ENCODE measurements at regions not wholly inside any gene's neighbourhood (a gene's known extent, or its start where the extent isn't known, plus 50 kb on each side); places are given as distances from the start of the nearest gene placed in this dataset.

GRCh38 chr4:12827966-12828365 lies 656.2 kb downstream of the RAB28 start:
- no peak for DNase-seq

DNA sequence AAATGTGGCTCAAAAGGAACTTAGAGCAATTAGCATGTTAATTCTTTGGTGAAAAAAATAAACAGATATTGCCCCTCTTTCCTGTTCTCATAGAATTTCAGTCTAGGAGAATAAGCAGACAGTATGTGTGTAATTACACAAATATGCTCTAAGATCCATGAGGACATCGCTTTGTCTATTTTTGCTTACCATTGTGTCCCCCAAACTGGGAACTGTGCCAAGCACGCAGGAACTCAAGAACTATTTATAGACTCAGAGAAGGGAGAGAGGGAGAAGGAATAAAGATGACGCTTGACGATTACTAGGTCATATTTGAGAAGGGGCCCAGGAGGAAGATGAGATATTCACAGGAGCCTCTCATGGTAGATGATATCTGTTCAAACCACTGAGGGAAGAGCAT lies 692.6 kb downstream of the RAB28 start:
- no peak for DNase-seq

DNA sequence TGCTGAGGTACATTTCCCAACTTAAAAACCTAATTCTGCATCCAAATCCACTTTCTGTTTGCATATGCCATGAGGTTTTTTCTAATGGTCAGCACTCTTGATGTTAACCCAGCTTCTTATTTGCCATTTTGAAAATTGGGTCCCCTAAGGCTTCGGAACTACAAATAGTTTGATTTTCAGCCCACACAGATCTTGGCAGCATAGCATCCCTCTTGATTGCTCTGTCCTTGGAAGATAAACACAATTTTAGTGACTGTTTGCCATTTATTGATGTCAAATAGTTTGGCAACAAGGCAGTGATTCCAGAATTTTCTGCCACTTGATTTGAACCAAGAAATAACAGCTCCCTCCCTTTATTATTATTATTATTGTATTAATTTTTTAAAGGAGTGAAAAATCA lies 696.9 kb downstream of the RAB28 start:
- DNase-seq = no peak

GRCh38 chr4:12778706-12779105 lies 705.4 kb downstream of the RAB28 start:
- no peak for DNase-seq

- no peak for DNase-seq
Observed at GRCh38 chr4:12778191-12778590, 705.9 kb downstream of the RAB28 start.

DNA sequence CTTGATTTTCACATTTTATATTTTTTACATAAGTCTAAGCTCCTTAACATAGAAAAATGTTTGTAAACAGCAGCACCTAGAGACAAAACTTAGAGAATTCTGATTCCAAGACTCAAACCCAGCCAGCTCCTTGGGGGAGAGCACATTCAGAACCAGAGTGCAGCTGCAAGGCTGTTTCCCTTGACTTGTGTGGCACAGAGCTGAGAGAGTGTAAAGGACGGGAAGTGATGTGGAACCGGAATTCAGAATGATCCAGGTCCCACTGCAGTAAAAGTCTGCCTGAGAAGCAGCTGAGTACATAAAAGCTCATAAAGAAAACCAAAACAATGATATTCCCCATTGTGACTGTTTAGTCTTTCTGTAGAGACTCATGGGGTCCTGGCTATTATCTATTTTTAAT lies 713.8 kb downstream of the RAB28 start:
- DNase-seq = no peak

DNA sequence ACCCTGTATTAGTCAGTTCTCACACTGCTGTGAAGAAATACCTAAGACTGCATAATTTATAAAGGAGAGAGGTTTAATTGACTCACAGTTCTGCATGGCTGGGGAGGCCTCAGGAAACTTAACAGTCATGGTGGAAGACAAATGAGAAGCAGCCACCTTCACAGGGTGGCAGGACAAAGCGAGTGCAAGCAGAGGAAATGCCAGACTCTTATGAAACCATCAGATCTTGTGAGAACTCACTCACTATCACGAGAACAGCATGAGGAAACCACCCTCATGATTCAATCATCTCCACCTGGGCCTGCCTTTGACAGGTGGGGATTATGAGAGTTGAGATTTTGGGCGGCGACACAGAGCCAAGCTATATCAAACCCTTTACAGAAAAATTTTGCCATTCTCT lies 722.4 kb downstream of the RAB28 start:
- no peak for DNase-seq

DNA sequence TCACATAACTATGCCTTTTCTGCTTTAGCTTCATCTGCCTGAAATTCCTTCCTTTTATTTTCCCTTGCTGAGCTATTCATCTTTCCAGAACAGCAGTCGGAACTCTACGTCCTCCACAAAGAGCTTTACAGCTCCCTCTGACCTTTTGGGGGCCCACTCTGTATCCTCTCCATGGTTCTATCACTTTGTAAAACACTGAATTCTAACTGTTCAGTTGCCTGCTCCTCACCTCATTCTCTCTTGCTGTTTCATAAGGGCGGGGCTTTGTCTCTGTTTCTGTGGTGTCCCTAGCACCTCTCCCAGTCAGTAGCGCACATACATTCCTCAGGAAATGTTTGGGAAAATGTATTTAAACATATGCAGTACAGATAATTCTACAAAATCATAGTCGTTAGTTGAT lies 737.0 kb downstream of the RAB28 start:
- no peak for DNase-seq

DNA sequence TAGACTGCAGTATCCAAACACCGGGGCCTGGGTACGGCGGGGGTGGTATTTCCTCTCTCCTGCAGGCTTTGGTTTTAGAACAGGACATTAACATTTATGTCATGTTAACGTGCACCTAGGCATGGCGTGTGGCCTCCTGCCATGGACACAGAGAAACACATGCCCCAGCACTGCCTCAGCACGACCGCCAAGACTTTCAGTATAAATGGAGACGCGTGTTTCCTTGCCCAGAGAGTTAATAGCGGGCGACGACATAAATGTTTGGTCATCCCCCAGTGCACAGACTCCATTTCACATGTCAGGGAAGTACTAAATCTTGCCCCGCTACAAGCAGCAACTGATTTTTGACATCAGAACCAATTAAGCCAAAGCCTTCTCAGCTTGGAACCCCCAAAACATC lies 737.9 kb downstream of the RAB28 start:
- DNase-seq = no peak

GRCh38 chr4:12734586-12734985 lies 749.6 kb downstream of the RAB28 start:
- DNase-seq = no peak

- DNase-seq = no peak
Observed at GRCh38 chr4:12729384-12729783, 754.8 kb downstream of the RAB28 start.

DNA sequence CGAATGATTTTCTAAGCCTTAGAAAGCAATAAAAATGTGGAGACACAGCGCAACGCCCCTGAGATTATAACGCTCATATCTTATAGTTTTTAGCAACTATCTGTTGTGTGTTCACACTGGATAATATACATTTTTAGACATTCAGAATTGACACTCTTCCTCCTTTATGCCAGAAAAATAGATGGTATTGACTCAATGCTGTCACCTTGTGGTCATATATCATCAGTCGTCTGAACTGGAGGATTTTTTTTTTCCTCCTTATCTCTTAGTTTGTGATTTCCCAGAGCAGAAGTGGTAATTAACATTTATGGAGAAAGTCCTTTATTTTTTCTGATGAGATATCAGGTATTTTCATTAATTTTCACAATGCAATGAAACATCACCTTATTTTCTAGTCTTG lies 759.6 kb downstream of the RAB28 start:
- peak; percentile 12 for DNase-seq

GRCh38 chr4:12723849-12724447 lies 760.2 kb downstream of the RAB28 start:
- DNase-seq = no peak

GRCh38 chr4:12716896-12717295 lies 767.2 kb downstream of the RAB28 start:
- DNase-seq = no peak

- no peak for DNase-seq
Observed at GRCh38 chr4:12712648-12713339, 771.3 kb downstream of the RAB28 start.

DNA sequence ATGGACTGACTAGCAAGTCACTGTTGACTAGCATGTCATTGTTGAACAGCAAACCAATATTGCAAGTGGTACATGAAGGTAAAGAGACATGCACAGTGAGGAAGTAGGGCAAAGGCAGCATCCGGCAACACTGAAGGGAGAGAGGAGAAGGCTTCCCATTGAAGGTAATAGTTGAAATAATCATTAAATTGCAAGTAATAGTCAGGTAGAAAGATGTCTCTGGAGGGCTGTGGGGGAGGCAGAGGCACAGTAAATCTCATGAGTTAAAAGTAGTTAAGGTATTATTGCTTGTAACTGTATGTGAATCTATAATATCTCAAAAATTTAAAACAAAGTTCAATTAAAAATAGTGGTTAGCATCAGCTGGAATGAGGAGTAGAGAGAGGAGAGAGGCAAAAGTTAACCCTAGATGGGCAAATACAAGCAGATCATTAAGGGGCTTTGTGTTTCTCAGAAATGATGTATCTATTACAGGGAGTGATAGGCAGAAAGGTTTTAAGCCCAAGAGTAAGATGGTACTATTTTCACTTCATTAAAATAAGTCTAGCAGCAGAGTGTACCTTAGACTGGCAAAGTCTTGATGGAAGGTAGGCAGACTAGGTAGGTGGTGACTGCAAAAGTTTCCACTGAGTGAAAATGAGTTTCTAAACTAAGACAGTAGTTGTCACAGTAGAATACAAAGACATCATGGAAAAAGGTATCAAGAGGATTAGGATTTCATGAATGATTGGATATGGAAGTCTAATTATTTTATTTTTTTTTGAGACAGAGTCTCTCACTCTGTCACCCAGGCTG lies 776.6 kb downstream of the RAB28 start:
- DNase-seq = no peak

GRCh38 chr4:12703036-12703435 lies 781.1 kb downstream of the RAB28 start:
- DNase-seq = no peak

DNA sequence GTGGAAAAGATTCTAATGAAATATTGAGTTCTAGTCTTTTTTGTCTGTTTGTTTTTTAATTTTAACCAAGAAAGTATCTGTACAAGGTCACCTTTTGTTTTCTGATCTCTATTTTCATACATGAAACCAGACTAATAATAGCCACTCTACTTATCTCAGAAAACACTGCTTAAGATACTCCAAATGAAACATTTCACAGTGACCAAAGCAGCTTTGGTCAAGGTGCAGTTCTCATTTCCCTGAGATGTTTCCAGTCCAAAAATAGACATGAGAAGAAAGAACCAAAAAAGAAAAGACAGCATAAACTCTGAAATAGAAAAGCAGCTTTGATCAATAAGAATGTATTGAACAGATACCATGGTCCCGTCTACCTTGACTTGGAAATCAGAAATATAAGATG lies 782.8 kb downstream of the RAB28 start:
- no peak for DNase-seq

DNA sequence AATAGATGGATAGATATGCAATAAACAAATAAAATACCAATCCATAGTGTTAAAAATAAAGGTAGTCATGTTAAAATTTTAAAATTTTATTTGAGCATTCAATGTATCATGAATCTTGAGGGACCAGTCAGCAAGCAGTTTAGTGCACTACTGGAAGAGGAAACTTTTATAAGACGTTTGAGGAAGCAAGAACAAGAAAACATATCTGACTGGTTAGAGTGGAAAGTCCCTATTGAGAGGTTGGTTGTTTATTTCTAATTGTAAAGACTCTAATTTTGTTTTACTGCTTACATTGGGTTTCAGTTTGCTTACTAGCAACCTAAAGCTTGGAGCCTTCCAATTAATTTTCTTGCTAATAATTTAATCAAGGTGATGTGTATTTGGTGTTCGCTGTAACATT lies 786.2 kb downstream of the RAB28 start:
- no peak for DNase-seq

DNA sequence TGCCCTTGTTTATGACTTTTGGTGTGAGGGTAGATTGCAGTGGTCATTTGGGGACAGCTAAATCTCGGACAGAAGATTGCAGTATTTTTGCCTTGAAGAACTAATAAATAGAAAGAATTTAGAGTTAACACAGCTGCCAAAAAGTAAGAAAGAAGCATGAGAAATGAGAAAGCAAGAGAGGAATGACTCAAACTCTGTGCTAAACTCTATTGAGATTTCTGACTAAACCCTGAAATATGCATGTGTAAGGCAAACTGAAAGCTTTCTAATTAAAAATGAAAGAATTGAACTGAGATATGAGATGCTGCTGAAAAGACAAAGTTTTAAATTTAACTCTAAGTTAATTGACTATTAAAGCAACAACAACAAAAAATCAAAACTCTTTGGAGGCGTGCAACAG lies 791.3 kb downstream of the RAB28 start:
- no peak for DNase-seq

- no peak for DNase-seq
Observed at GRCh38 chr4:12691168-12691567, 793.0 kb downstream of the RAB28 start.

DNA sequence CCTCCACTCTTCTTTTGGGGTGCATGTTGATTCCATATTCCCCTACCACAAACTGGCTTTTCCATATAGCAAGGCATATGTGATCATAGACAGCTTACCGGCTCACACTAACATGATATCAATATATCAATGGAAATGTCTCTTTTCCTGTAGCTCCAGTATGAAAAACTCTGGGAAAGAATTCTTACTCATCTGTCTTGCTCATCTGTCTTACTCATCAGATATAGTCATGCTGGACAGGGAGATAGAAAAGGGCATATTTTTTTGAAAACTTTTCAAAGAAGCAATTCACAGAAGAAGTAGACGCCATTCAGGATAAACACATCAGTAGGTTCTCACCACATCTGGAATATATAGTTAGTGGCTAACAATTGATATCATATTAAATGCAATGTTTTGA lies 794.7 kb downstream of the RAB28 start:
- DNase-seq = no peak

DNA sequence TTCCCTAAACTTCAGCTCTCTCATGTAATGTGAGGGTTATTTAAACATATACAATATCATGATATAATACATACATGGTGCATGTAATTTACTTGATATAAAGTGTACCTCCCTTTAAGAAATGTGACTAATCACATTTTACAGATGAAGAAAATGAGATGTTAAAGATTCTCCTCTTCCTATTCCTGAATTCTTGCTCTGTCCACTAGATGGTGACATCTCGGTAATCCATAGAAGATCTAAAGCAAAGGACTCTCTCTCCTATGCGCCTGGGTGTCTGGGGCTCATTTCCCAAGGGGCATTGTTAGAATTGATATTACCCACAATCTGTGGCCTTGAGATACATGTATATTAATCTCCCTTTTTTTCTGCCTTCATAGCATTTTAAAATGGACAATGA lies 804.9 kb downstream of the RAB28 start:
- DNase-seq = no peak

- DNase-seq = no peak
Observed at GRCh38 chr4:12674184-12674583, 810.0 kb downstream of the RAB28 start.
